Neural cell (in vitro differentiated cells): ENCODE measurements at regions not wholly inside any gene's neighbourhood (a gene's known extent, or its start where the extent isn't known, plus 50 kb on each side); places are given as distances from the start of the nearest gene placed in this dataset.

Experiments
- CTCF ChIP-seq: fragments of 450-650 bp; IDR thresholded peaks from 2 replicates; pipeline ENCODE4 v1.5.1; 2014; ENCODE audit warnings: antibody characterized with exemption, mild to moderate bottlenecking, moderate library complexity; ENCODE audit not compliant: poor library complexity, severe bottlenecking
- POLR2AphosphoS5 ChIP-seq: IDR thresholded peaks from 2 replicates; pipeline ENCODE4 v1.6.1; 2012
- RAD21 ChIP-seq: fragments of 450-650 bp; conservative IDR thresholded peaks from 2 replicates; pipeline ENCODE4 v1.6.1; 2014; ENCODE audit warnings: antibody characterized with exemption, mild to moderate bottlenecking, moderate library complexity
- REST ChIP-seq: IDR thresholded peaks from 2 replicates; pipeline ENCODE4 v1.6.1; 2012; ENCODE audit warnings: borderline replicate concordance
- TAF1 ChIP-seq: IDR thresholded peaks from 2 replicates; pipeline ENCODE4 v1.6.1; 2012; ENCODE audit warnings: low read depth

- TF ChIP-seq CTCF (no peak), POLR2AphosphoS5 (no peak), REST (no peak), RAD21 (no peak), TAF1 (no peak)
These were observed 125.4 kb upstream of the PTCHD4 start for GRCh38 chr6:48236375-48236774.
